H1 (cell line): ENCODE measurements at regions not wholly inside any gene's neighbourhood (a gene's known extent, or its start where the extent isn't known, plus 50 kb on each side); places are given as distances from the start of the nearest gene placed in this dataset.
A peak's percentile ranks its signal among the peaks of the same experiment; 100 is the strongest.

ENCODE experiments used
- CTCF ChIA-PET: fragments of 300-600 bp; sonication (Branson Sonifier 250); formaldehyde crosslinking; loops from one replicate; lab custom pipeline; 2021; ENCODE audit not compliant: partially characterized antibody; lab: Charles Lee
- POLR2A ChIA-PET: fragments of 300-600 bp; sonication (Branson Sonifier 250); formaldehyde crosslinking; loops from one replicate; lab custom pipeline; 2021; ENCODE audit warnings: inconsistent platforms; ENCODE audit not compliant: partially characterized antibody; lab: Charles Lee
- DNase-seq, 2 experiments: peaks; one replicate each; pipeline versions ENCODE4 v3.0.0 to v3.0.0-alpha.2; 2010 to 2022; ENCODE audit warnings: low spot score in 2 of 2, low read depth in 1 of 2, mixed read lengths in 1 of 2
- FAIRE-seq: peaks from 2 replicates; lab custom pipeline; 2011; peaks lifted over from hg19 to GRCh38; lab: Jason Lieb, UNC
- H2AFZ ChIP-seq: 2 replicates; pipeline ENCODE4 v1.8.1; 2012; ENCODE audit warnings: low read length, inconsistent platforms
- H2AK5ac ChIP-seq: 2 replicates; pipeline ENCODE4 v1.6.1; 2013; ENCODE audit warnings: low read depth, low read length
- H2BK120ac ChIP-seq: replicated peaks from 2 replicates; pipeline ENCODE3; 2013; ENCODE audit warnings: low read depth, low read length, inconsistent platforms
- H2BK12ac ChIP-seq: 2 replicates; pipeline ENCODE4 v1.6.1; 2013; ENCODE audit warnings: low read depth, low read length
- H2BK15ac ChIP-seq: 2 replicates; pipeline ENCODE4 v1.6.1; 2013; ENCODE audit warnings: low read length
- H2BK20ac ChIP-seq: 2 replicates; pipeline ENCODE4 v1.6.1; 2013; ENCODE audit warnings: low read length
- H2BK5ac ChIP-seq: 2 replicates; pipeline ENCODE4 v1.6.1; 2013; ENCODE audit warnings: low read depth, low read length
- H3K14ac ChIP-seq: 2 replicates; pipeline ENCODE4 v1.6.1; 2013; ENCODE audit warnings: inconsistent platforms; ENCODE audit not compliant: insufficient read length
- H3K18ac ChIP-seq: 2 replicates; pipeline ENCODE4 v1.6.1; 2013; ENCODE audit warnings: low read length; ENCODE audit errors: extremely low read depth
- H3K23ac ChIP-seq: 2 replicates; pipeline ENCODE4 v1.6.1; 2013; ENCODE audit warnings: inconsistent platforms; ENCODE audit not compliant: insufficient read length
- H3K23me2 ChIP-seq: 2 replicates; pipeline ENCODE4 v1.6.1; 2013; ENCODE audit warnings: low read depth, low read length
- H3K27ac ChIP-seq: 2 replicates; pipeline ENCODE4 v1.6.1; 2011; ENCODE audit warnings: low read depth, low read length, inconsistent platforms
- H3K27me3 ChIP-seq, 4 experiments: replicated peaks in 1 of 4; 1 replicate in 1 of 4; 2 replicates in 3 of 4; pipeline versions ENCODE4 v1.6.1 to v1.8.1; 2011 to 2013; ENCODE audit warnings: low read length in 3 of 4, mild to moderate bottlenecking in 3 of 4, inconsistent platforms in 2 of 4, mixed read lengths in 2 of 4, moderate library complexity in 1 of 4; ENCODE audit not compliant: control insufficient read depth in 3 of 4, insufficient read depth in 3 of 4; ENCODE audit errors: extremely low read depth in 1 of 4
- H3K36me3 ChIP-seq, 4 experiments: 2 replicates each; pipeline versions ENCODE4 v1.6.1 to v1.8.1; 2011 to 2013; ENCODE audit warnings: mild to moderate bottlenecking in 4 of 4, low read length in 3 of 4, moderate library complexity in 2 of 4, control low read depth in 1 of 4, inconsistent platforms in 1 of 4; ENCODE audit not compliant: insufficient read depth in 4 of 4, control insufficient read depth in 2 of 4
- H3K4ac ChIP-seq: replicated peaks from 2 replicates; pipeline ENCODE3; 2013; ENCODE audit warnings: low read length, low read depth, mixed read lengths, inconsistent platforms; ENCODE audit not compliant: insufficient read length
- H3K4me1 ChIP-seq, 4 experiments: replicated peaks in 1 of 4; 1 replicate in 1 of 4; 2 replicates in 3 of 4; pipeline versions ENCODE4 v1.6.1 to v1.8.1; 2011 to 2013; ENCODE audit warnings: low read length in 3 of 4, inconsistent platforms in 2 of 4, mixed read lengths in 1 of 4; ENCODE audit not compliant: insufficient read depth in 4 of 4, control insufficient read depth in 3 of 4
- H3K4me2 ChIP-seq, 2 experiments: 2 replicates each; pipeline versions ENCODE4 v1.6.1 to v1.8.1; 2011 to 2013; ENCODE audit warnings: low read depth in 2 of 2, low read length in 2 of 2, control low read depth in 1 of 2, inconsistent platforms in 1 of 2, mild to moderate bottlenecking in 1 of 2; ENCODE audit not compliant: insufficient read depth in 1 of 2
- H3K4me3 ChIP-seq, 4 experiments: fragments of 200-600, 300-600 bp in 1 of 4; sonication (generic), shearing (Covaris generic), sonication (Bioruptor Twin) in 1 of 4; 2 replicates each; pipeline versions ENCODE4 v1.5.1 to v1.8.1; 2011 to 2016; ENCODE audit warnings: low read length in 4 of 4, low read depth in 3 of 4, control low read depth in 2 of 4, inconsistent platforms in 2 of 4, mild to moderate bottlenecking in 2 of 4, mixed read lengths in 1 of 4, moderate library complexity in 1 of 4; ENCODE audit not compliant: insufficient read depth in 2 of 4; ENCODE audit errors: extremely low read depth in 1 of 4
- H3K56ac ChIP-seq: replicated peaks from 2 replicates; pipeline ENCODE3; 2013; ENCODE audit warnings: low read depth, mild to moderate bottlenecking, mixed read lengths, low read length, inconsistent platforms; ENCODE audit not compliant: insufficient read length
- H3K79me1 ChIP-seq: 2 replicates; pipeline ENCODE4 v1.6.1; 2013; ENCODE audit warnings: low read depth, low read length, control low read depth
- H3K79me2 ChIP-seq, 2 experiments: 2 replicates each; pipeline versions ENCODE4 v1.6.1 to v1.8.1; 2012 to 2013; ENCODE audit warnings: low read length in 2 of 2, mild to moderate bottlenecking in 2 of 2, inconsistent platforms in 1 of 2; ENCODE audit not compliant: insufficient read depth in 2 of 2, control insufficient read depth in 1 of 2
- H3K9ac ChIP-seq, 4 experiments: replicated peaks in 1 of 4; 1 replicate in 1 of 4; 2 replicates in 3 of 4; pipeline versions ENCODE4 v1.6.1 to v1.8.1; 2011 to 2013; ENCODE audit warnings: low read depth in 3 of 4, low read length in 3 of 4, control low read depth in 2 of 4, mild to moderate bottlenecking in 2 of 4, moderate library complexity in 2 of 4, inconsistent platforms in 1 of 4; ENCODE audit errors: extremely low read depth in 1 of 4
- H3K9me3 ChIP-seq, 2 experiments: 2 replicates each; pipeline versions ENCODE4 v1.6.1 to v1.8.1; 2012 to 2013; ENCODE audit warnings: mild to moderate bottlenecking in 2 of 2, moderate library complexity in 2 of 2, control low read depth in 1 of 2, inconsistent platforms in 1 of 2, low read depth in 1 of 2, low read length in 1 of 2, mixed read lengths in 1 of 2; ENCODE audit not compliant: insufficient read depth in 2 of 2
- H4K20me1 ChIP-seq, 2 experiments: replicated peaks in 1 of 2; 2 replicates each; pipeline versions ENCODE3 to v1.8.1; 2011 to 2013; ENCODE audit warnings: inconsistent platforms in 2 of 2, low read length in 2 of 2, mild to moderate bottlenecking in 1 of 2; ENCODE audit not compliant: insufficient read depth in 2 of 2, control insufficient read depth in 1 of 2
- H4K5ac ChIP-seq: 2 replicates; pipeline ENCODE4 v1.6.1; 2013; ENCODE audit warnings: low read length, low read depth, mixed read lengths, inconsistent platforms; ENCODE audit not compliant: insufficient read length
- H4K8ac ChIP-seq: 2 replicates; pipeline ENCODE4 v1.8.0; 2013; ENCODE audit warnings: mild to moderate bottlenecking, moderate library complexity, low read length, inconsistent platforms; ENCODE audit not compliant: insufficient read depth; ENCODE audit errors: extremely low read depth
- H4K91ac ChIP-seq: replicated peaks from 2 replicates; pipeline ENCODE3; 2013; ENCODE audit warnings: low read length, mixed read lengths, inconsistent platforms; ENCODE audit not compliant: insufficient read length
- CHD1 ChIP-seq: IDR thresholded peaks from 2 replicates; pipeline ENCODE4 v1.6.1; 2012; ENCODE audit warnings: low read depth, low read length, improper control_type of control experiment
- FOSL1 ChIP-seq: IDR thresholded peaks from 2 replicates; pipeline ENCODE4 v1.6.1; 2011; ENCODE audit warnings: mild to moderate bottlenecking, low read depth, low read length, moderate library complexity; ENCODE audit not compliant: insufficient read depth
- GTF2F1 ChIP-seq: IDR thresholded peaks from 2 replicates; pipeline ENCODE4 v1.6.1; 2012; ENCODE audit warnings: low read depth, low read length, improper control_type of control experiment, borderline replicate concordance
- JUN ChIP-seq: IDR thresholded peaks from 2 replicates; pipeline ENCODE4 v1.6.1; 2011; ENCODE audit warnings: low read depth, mild to moderate bottlenecking, improper control_type of control experiment, low read length
- KDM1A ChIP-seq: fragments of 200-600, 300-600 bp; sonication (generic); IDR thresholded peaks from 2 replicates; pipeline ENCODE4 v1.7.1; 2016; ENCODE audit warnings: mild to moderate bottlenecking, low read length, borderline replicate concordance
- KDM5A ChIP-seq: fragments of 200-600 bp; IDR thresholded peaks from 2 replicates; pipeline ENCODE4 v1.7.1; 2012; ENCODE audit warnings: mild to moderate bottlenecking, low read length, inconsistent platforms, mixed read lengths
- NRF1 ChIP-seq: IDR thresholded peaks from 2 replicates; pipeline ENCODE4 v1.6.1; 2011; ENCODE audit warnings: mild to moderate bottlenecking, low read depth, low read length, improper control_type of control experiment
- RBBP5 ChIP-seq: IDR thresholded peaks from 2 replicates; pipeline ENCODE4 v1.7.1; 2012; ENCODE audit warnings: low read depth, mild to moderate bottlenecking, inconsistent platforms, low read length, moderate library complexity, borderline replicate concordance
- SAP30 ChIP-seq: fragments of 300-600 bp; sonication (generic); IDR thresholded peaks from 2 replicates; pipeline ENCODE4 v1.7.1; 2012; ENCODE audit warnings: low read length, moderate library complexity, mild to moderate bottlenecking, inconsistent platforms; ENCODE audit not compliant: insufficient read depth, insufficient replicate concordance
- SIN3A ChIP-seq, 2 experiments: IDR thresholded peaks in 1 of 2; conservative IDR thresholded peaks in 1 of 2; 2 replicates each; pipeline ENCODE4 v1.6.1; 2011 to 2012; ENCODE audit warnings: low read length in 2 of 2, improper control_type of control experiment in 1 of 2, low read depth in 1 of 2, mild to moderate bottlenecking in 1 of 2
- SP2 ChIP-seq: IDR thresholded peaks from 2 replicates; pipeline ENCODE4 v1.6.1; 2012; ENCODE audit warnings: mild to moderate bottlenecking, low read length, inconsistent platforms
- TAF1 ChIP-seq: IDR thresholded peaks from 2 replicates; pipeline ENCODE4 v1.6.1; 2011; ENCODE audit warnings: mild to moderate bottlenecking, low read depth, low read length
- WGBS, 2 experiments: shearing (Covaris generic) in 1 of 2; methylation state at CpG; one replicate each; pipeline versions ENCODE4 v1.1.6 to v1.1.7; 2013 to 2015; ENCODE audit warnings: low lambda C conversion rate in 2 of 2, mixed read lengths in 2 of 2, inconsistent platforms in 1 of 2, low coverage in 1 of 2, missing lambda C conversion rate in 1 of 2; ENCODE audit not compliant: insufficient replicate concordance in 2 of 2, insufficient coverage in 1 of 2, insufficient read length in 1 of 2; ENCODE audit errors: extremely low coverage in 1 of 2, missing lambda C conversion rate in 1 of 2; 5-methylcytosine and 5-hydroxymethylcytosine counted together
- TF ChIP-seq, protein P1 (sequence below): IDR thresholded peaks from 2 replicates; pipeline ENCODE4 v1.6.1; 2012; ENCODE audit warnings: inconsistent platforms
- TF ChIP-seq, protein P2 (sequence below): IDR thresholded peaks from 2 replicates; pipeline ENCODE4 v1.6.1; 2012; ENCODE audit warnings: inconsistent platforms

DNA sequence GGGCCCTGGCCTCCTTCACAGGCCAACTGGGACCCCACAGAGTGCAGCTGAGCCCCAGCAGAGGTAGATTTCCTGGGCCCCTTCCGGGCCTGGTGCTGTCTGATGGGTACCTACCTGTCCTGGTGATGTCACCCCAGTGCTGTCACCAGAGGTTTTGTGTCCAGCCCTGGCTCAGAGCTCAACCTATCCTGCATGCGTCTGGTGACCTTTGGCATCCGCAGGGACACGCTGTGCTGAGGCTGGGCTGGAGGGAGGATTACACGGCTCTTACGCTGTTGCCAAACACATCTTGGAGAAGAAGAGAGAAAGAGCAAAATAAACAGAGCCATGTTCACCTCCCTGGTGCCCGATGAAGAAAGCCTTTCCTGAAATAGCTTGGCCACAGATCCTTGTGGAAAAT is 70.6 kb upstream of the MED9 start:
- no peak overlapping the region for H3K14ac ChIP-seq
- ChIA-PET POLR2A (no interaction called here), CTCF (interaction anchor here (0.8 to 1.4 kb wide), 2 partner anchors 18 to 21 kb away, joined by 3 read pairs; no protein-coding TSS in a partner anchor)
- no peak overlapping the region for H4K8ac ChIP-seq
- no peak overlapping the region for H3K9ac ChIP-seq
- H2BK5ac ChIP-seq: no peak overlapping the region
- H3K27me3 ChIP-seq: no peaks in the 10 kb centered on the region; a peak in 1 of 7 replicates
- H2BK12ac ChIP-seq: no peak overlapping the region
- no peaks in the 10 kb centered on the region for H3K36me3 ChIP-seq
- no peak for DNase-seq
- no peak overlapping the region for H3K56ac ChIP-seq
- no peaks in the 10 kb centered on the region for H3K9me3 ChIP-seq
- H3K4me2 ChIP-seq: no peak overlapping the region
- 92% methylated on average over 7 of the region's 7 CpGs; no CpG with 5 or more reads in 1 of the 2 experiments for WGBS, 2 experiments
- 0 out of 2 replicates have a peak overlapping the region, but pooled peaks have one; percentile 53 for H2BK15ac ChIP-seq
- H3K18ac ChIP-seq: no peak overlapping the region
- H4K20me1 ChIP-seq: no peaks in the 10 kb centered on the region
- no peak overlapping the region for H2BK20ac ChIP-seq
- H4K91ac ChIP-seq: no peak overlapping the region
- no peaks in the 10 kb centered on the region for H3K79me2 ChIP-seq
- H2BK120ac ChIP-seq: no peak overlapping the region
- no peaks in the 10 kb centered on the region for H3K23me2 ChIP-seq
- no peak overlapping the region for H2AK5ac ChIP-seq
- no peak overlapping the region for H3K4ac ChIP-seq
- H4K5ac ChIP-seq: no peak overlapping the region
- H3K79me1 ChIP-seq: no peaks in the 10 kb centered on the region
- 0 out of 7 replicates have a peak, but pooled peaks cover 0 to 5% (median 2%) of the 10 kb centered on the region in 4 experiments for H3K4me1 ChIP-seq
- H2AFZ ChIP-seq: no peak overlapping the region
- no peak for FAIRE-seq
- no peak overlapping the region for H3K23ac ChIP-seq
- no peak overlapping the region for H3K27ac ChIP-seq
- no peak overlapping the region for H3K4me3 ChIP-seq
- TF ChIP-seq FOSL1 (no peak), SIN3A (conservative IDR thresholded peaks at IDR 0.05 in 1 of 2, IDR thresholded peaks at IDR 0.05 in 1 of 2; ENCODE audit: low read depth in 1 of 2, low read length in 2 of 2) (no peak), SP2 (no peak), RBBP5 (no peak), GTF2F1 (no peak), CHD1 (no peak), NRF1 (no peak), SAP30 (no peak), KDM1A (no peak), TAF1 (no peak), KDM5A (no peak), JUN (no peak)
- TF ChIP-seq, protein P1, sequence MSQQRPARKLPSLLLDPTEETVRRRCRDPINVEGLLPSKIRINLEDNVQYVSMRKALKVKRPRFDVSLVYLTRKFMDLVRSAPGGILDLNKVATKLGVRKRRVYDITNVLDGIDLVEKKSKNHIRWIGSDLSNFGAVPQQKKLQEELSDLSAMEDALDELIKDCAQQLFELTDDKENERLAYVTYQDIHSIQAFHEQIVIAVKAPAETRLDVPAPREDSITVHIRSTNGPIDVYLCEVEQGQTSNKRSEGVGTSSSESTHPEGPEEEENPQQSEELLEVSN: no peak
- TF ChIP-seq, protein P2, sequence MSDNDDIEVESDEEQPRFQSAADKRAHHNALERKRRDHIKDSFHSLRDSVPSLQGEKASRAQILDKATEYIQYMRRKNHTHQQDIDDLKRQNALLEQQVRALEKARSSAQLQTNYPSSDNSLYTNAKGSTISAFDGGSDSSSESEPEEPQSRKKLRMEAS: no peak
